Upper lobe of right lung (tissue), 1 donor: ENCODE measurements at regions not wholly inside any gene's neighbourhood (a gene's known extent, or its start where the extent isn't known, plus 50 kb on each side); places are given as distances from the start of the nearest gene placed in this dataset.
A peak's percentile ranks its signal among the peaks of the same experiment; 100 is the strongest.

Source experiments
- ATAC-seq: fragments of 200-7000 bp; cut with Tn5 transposase; one replicate; pipeline ENCODE4 v1.9.1; 2020; ENCODE audit warnings: mild to moderate bottlenecking, moderate library complexity
- DNase-seq: peaks from one replicate; pipeline ENCODE4 v3.0.0-alpha.2; 2020
- H3K27ac ChIP-seq: fragments of 200-600 bp; one replicate; pipeline ENCODE4 v1.8.0; 2022
- H3K27me3 ChIP-seq: fragments of 200-600 bp; one replicate; pipeline ENCODE4 v1.8.0; 2022; ENCODE audit warnings: mild to moderate bottlenecking
- H3K36me3 ChIP-seq: fragments of 200-600 bp; one replicate; pipeline ENCODE4 v1.8.0; 2022
- H3K4me1 ChIP-seq: fragments of 200-600 bp; one replicate; pipeline ENCODE4 v1.8.0; 2022
- H3K4me3 ChIP-seq: fragments of 200-600 bp; one replicate; pipeline ENCODE4 v1.8.0; 2022; ENCODE audit warnings: mild to moderate bottlenecking
- H3K9me3 ChIP-seq: fragments of 200-600 bp; one replicate; pipeline ENCODE4 v1.8.0; 2022
- intact Hi-C: fragments of 100-400 bp; cut with DNase I; formaldehyde crosslinking; loops from one replicate; pipeline ENCODE4 v1.11.0; 2022
- TF ChIP-seq, protein P1 (sequence below): fragments of 200-600 bp; IDR thresholded peaks from one replicate; pipeline ENCODE4 v1.8.0; 2022; ENCODE audit warnings: antibody characterized with exemption
- donor health status: DM: no; HTN: yes; CAD: no; lungs with severe emphysema.

DNA sequence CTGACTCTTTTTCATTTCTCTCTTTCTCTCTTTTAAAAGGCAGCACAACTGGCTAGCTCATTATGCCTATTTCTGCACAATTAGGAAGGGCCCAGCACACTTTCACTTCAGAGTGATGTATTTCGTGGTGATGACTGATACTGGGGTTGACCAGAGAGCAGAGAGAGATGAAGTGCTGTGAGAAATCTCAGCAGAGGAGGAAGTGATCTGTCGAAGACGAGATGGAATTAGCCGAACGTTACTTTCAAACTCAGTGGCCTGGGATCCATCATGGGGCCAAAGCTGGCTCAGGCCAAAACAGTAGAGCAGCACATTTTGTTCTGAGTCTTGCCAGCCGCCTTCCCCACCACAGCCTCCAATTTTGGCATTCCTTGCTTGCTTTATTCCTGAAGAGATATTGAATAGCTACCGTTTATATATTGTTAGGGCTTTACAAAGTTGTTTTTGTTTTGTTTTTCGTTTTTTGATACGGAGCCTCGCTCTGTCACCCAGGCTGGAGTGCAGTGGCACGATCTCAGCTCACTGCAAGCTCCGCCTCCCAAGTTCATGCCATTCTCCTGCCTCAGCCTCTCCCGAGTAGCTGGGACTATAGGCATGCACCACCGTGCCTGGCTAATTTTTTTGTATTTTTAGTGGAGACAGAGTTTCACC is 213.2 kb upstream of the ECI2 start:
- TF ChIP-seq, protein P1, sequence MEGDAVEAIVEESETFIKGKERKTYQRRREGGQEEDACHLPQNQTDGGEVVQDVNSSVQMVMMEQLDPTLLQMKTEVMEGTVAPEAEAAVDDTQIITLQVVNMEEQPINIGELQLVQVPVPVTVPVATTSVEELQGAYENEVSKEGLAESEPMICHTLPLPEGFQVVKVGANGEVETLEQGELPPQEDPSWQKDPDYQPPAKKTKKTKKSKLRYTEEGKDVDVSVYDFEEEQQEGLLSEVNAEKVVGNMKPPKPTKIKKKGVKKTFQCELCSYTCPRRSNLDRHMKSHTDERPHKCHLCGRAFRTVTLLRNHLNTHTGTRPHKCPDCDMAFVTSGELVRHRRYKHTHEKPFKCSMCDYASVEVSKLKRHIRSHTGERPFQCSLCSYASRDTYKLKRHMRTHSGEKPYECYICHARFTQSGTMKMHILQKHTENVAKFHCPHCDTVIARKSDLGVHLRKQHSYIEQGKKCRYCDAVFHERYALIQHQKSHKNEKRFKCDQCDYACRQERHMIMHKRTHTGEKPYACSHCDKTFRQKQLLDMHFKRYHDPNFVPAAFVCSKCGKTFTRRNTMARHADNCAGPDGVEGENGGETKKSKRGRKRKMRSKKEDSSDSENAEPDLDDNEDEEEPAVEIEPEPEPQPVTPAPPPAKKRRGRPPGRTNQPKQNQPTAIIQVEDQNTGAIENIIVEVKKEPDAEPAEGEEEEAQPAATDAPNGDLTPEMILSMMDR = no peak
- no peak for ATAC-seq

DNA sequence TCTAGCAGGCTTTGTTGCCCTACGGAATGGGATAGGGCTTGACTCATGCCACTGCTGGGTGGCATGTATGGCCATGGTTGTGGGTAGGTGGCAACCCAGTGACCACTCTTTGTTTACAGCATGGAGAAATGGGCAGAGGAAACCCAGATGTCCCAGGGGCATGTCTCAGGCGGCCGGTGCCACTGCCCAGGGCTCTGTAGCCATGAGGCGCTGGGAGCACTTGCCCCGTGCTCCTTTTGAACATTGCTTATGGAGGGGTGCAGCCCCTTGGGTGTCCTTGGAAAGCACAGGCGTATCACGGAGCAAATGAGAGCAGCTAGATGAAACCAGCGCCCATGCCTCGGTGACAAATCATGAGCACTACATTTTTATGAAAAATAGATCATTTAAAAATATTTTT is 212.5 kb upstream of the ECI2 start:
- Histone ChIP-seq H3K4me1 (peaks cover 10% of the 10 kb centered on the region), H3K36me3 (no peaks in the 10 kb centered on the region), H3K9me3 (no peaks in the 10 kb centered on the region), H3K27ac (no peak overlapping the region), H3K4me3 (no peak overlapping the region), H3K27me3 (no peaks in the 10 kb centered on the region)
- no peak for DNase-seq
- intact Hi-C loops = no loop called here
- TF ChIP-seq, protein P1 = no peak
- no peak for ATAC-seq

More for the DNA sequence above, 213.2 kb upstream of the ECI2 start:
- Histone ChIP-seq H3K36me3 (no peaks in the 10 kb centered on the region), H3K27ac (no peak overlapping the region), H3K9me3 (no peaks in the 10 kb centered on the region), H3K27me3 (no peaks in the 10 kb centered on the region), H3K4me3 (no peak overlapping the region), H3K4me1 (peaks cover 10% of the 10 kb centered on the region)
- no peak for DNase-seq
- intact Hi-C loops = no loop called here

DNA sequence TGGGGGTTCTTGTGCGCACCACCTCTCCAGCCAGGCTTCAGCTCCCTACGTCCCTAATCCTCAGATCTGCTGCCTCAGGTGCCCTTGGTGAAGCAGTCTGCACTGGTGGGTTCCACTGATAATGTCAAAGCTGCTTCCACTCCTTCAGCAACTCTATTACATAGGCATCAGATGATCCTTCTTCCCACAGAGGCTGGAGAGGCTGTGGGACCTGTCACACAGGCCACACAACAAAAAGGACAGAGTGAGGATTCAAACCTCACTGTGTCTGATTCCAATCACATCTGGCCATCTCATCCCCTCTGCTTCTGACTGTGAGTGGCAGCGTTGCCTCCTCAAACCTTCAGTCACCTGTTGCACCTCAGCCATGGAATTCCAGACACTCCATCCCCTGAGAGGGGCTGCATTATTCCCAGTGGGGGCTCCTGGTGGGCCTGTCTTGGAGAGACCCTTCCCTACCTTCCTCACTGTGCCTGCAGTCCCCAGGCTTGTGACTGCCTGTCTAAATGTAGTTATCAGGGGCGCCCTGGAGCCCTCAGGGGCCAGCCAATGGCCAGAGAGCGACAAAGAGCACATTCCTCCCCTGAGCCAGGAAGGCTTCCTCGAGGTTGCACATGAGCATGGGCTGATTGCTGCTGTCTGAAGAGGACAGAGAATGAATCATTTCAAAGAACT is 211.4 kb upstream of the ECI2 start:
- H3K27me3 ChIP-seq = no peaks in the 10 kb centered on the region
- intact Hi-C loops = no loop called here
- peaks cover 3% of the 10 kb centered on the region for H3K4me1 ChIP-seq
- ATAC-seq = no peak
- no peak overlapping the region for H3K4me3 ChIP-seq
- H3K36me3 ChIP-seq = no peaks in the 10 kb centered on the region
- H3K27ac ChIP-seq = no peak overlapping the region
- DNase-seq = no peak
- TF ChIP-seq, protein P1 = no peak
- H3K9me3 ChIP-seq = no peaks in the 10 kb centered on the region

DNA sequence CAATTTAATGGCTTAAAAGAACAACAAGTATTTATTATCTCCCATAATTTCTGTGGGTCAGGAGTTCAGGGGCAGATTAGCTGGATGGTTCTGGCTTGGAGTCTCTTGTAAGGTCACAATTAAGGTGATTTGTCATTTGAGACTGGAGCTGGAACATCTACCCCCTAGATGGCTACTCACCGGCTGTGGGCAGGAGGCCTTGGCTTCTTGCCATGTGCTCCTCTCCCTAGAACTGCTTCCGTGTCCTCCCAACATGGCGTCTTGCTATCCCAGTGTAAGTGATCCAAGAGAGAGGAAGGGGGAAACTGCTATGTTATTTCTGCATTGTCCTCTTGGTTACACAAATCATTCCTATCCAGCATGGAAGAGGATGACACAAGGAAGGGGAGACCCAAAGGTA is 210.2 kb upstream of the ECI2 start:
- Histone ChIP-seq H3K27me3 (no peaks in the 10 kb centered on the region), H3K4me1 (no peaks in the 10 kb centered on the region), H3K36me3 (no peaks in the 10 kb centered on the region), H3K27ac (no peak overlapping the region), H3K9me3 (no peaks in the 10 kb centered on the region), H3K4me3 (no peak overlapping the region)
- no peak for DNase-seq
- intact Hi-C loops = no loop called here
- ATAC-seq = no peak
- TF ChIP-seq, protein P1 = no peak

DNA sequence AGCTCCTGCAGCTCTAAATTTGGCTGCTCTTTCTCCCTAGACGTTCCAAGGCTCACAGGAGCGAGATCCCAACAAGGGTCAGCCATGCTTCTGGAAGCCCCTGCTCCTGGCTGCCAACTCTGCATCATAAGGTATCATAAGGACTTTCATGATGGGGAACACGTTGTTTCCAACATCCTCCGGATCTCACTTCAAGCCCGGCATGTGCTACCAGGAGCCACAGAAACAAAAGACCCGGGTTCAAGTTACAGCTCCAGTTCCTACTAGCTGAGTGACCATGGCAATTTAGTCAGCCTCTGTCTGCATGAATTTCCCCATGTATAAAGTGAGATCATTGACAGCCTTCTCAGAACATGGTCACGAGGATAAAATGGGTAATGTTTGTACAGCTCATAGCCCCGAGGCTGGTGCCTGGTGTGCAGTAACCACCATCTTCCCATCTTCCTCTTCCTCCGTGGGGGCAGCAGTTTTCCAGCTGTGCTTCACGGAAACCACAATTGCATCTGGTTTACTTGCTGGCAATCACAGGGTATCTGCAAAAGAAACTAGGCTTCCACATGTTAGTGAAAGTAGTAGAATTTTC is 209.0 kb upstream of the ECI2 start:
- H3K9me3 ChIP-seq = no peaks in the 10 kb centered on the region
- no peaks in the 10 kb centered on the region for H3K4me1 ChIP-seq
- intact Hi-C loops = no loop called here
- no peak overlapping the region for H3K4me3 ChIP-seq
- no peaks in the 10 kb centered on the region for H3K27me3 ChIP-seq
- no peak overlapping the region for H3K27ac ChIP-seq
- H3K36me3 ChIP-seq = no peaks in the 10 kb centered on the region
- TF ChIP-seq, protein P1 = no peak
- DNase-seq = no peak
- peak; percentile 82 for ATAC-seq
